ENCODE measurements at regions not wholly inside any gene's neighbourhood (a gene's known extent, or its start where the extent isn't known, plus 50 kb on each side); places are given as distances from the start of the nearest gene placed in this dataset.

DNA sequence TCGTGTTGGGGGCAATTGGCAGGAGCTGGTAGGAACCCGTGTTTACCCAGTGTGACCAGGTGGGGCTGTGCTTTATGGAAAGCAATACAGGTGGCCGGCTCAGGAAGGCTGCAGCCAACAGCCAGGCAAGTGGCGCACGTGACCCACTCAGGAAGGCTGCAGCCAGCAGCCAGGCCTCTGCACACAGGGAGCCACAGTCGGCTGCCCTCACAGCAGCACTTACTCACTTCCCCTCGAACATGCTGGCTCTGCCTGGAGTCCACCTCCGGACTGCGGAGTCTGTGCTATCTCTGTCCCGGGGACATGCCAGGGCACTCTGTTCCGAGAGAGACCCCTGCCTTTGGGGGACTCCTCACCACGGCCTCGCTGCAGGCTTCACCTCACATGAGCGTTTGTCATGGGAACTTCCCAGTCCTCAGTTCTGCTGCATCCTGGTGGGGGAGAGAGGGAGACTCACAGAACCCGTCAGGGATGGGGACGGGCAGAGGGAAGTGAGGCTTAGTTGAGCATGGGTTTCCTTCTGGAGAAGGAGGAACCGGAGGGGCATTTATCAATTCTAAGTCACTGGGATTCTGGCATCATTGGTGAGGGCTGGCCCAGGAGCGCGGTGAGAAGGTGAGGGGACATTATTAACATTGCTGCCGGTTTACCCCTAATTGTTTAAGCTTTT is 76.8 kb downstream of the TTLL2 start:
- no peak overlapping the region for H3K4me2 ChIP-seq (ENCODE audit: insufficient read depth, low read length)
- no TSS peak for BruUV-seq (replicated peaks)
- TF ChIP-seq USF2 (CRISPR knock-in tag; IDR thresholded peaks at IDR 0.05) (peak; percentile 20; the same call in 1 of the 2 replicates), ZNF354B (CRISPR knock-in tag; IDR thresholded peaks at IDR 0.05) (no peak)
- CTCF ChIA-PET (ENCODE audit: low intra/inter-chr PET ratio): no interaction called here
- H3K4me1 ChIP-seq (replicated peaks in 1 of 2; ENCODE audit: control insufficient read depth in 2 of 2, insufficient read depth in 2 of 2, low read length in 2 of 2): no peaks in the 10 kb centered on the region
- H3K36me3 ChIP-seq (ENCODE audit: control insufficient read depth, insufficient read depth, low read length): no peaks in the 10 kb centered on the region
- H3K27me3 ChIP-seq (ENCODE audit: control insufficient read depth in 2 of 2, insufficient read depth in 2 of 2, low read length in 2 of 2): peaks cover 54 to 96% of the 10 kb centered on the region in 2 experiments
- peaks cover 12% of the 10 kb centered on the region for H4K20me1 ChIP-seq (replicated peaks; ENCODE audit: control insufficient read depth, insufficient read depth, low read length)
- H2AFZ ChIP-seq (ENCODE audit: low read depth, low read length): no peak overlapping the region
- intact Hi-C loops (cut with micrococcal nuclease) (no loop called here), in situ Hi-C loops (cut with MboI) (no loop called here)
- FAIRE-seq (no peak), ATAC-seq (peak; percentile 24; the same call in 1 of the 3 replicates), DNase-seq (ENCODE audit: extremely low read depth in 1 of 4, low spot score in 3 of 4) (no peak)
- H3K9me1 ChIP-seq (ENCODE audit: control insufficient read depth, insufficient read depth, low read length): peaks cover 3% of the 10 kb centered on the region
- H3K27ac ChIP-seq (ENCODE audit: extremely low read depth, low read depth, low read length): no peak overlapping the region
- no peaks in the 10 kb centered on the region for H3K79me2 ChIP-seq (ENCODE audit: control insufficient read depth, insufficient read depth, low read length)
- POLR2A ChIA-PET: no interaction called here
- H3K9ac ChIP-seq (ENCODE audit: insufficient read depth in 1 of 2, low read depth in 2 of 2, low read length in 2 of 2): no peak overlapping the region
- H3K9me3 ChIP-seq (replicated peaks; ENCODE audit: control insufficient read depth, insufficient read depth, low read depth, low read length): no peaks in the 10 kb centered on the region
- WGBS (ENCODE audit: insufficient coverage, low coverage, missing lambda C conversion rate): 1% methylated on average over 20 of the region's 20 CpGs
- no peak overlapping the region for H3K4me3 ChIP-seq

GRCh38 chr6:167402195-167402686 is 77.4 kb downstream of the TTLL2 start:
- FAIRE-seq (no peak), ATAC-seq (no peak), DNase-seq (ENCODE audit: extremely low read depth in 1 of 4, low spot score in 3 of 4) (no peak)
- H3K27me3 ChIP-seq (ENCODE audit: control insufficient read depth in 2 of 2, insufficient read depth in 2 of 2, low read length in 2 of 2): peaks cover 54 to 93% of the 10 kb centered on the region in 2 experiments
- peaks cover 3% of the 10 kb centered on the region for H3K9me1 ChIP-seq (ENCODE audit: control insufficient read depth, insufficient read depth, low read length)
- H3K27ac ChIP-seq (ENCODE audit: extremely low read depth, low read depth, low read length): no peak overlapping the region
- H3K9ac ChIP-seq (ENCODE audit: insufficient read depth in 1 of 2, low read depth in 2 of 2, low read length in 2 of 2): no peak overlapping the region
- no peaks in the 10 kb centered on the region for H3K4me1 ChIP-seq (replicated peaks in 1 of 2; ENCODE audit: control insufficient read depth in 2 of 2, insufficient read depth in 2 of 2, low read length in 2 of 2)
- CTCF ChIA-PET (ENCODE audit: low intra/inter-chr PET ratio): no interaction called here
- in situ Hi-C loops (cut with MboI): no loop called here
- H3K9me3 ChIP-seq (replicated peaks; ENCODE audit: control insufficient read depth, insufficient read depth, low read depth, low read length): no peaks in the 10 kb centered on the region
- H3K4me3 ChIP-seq: no peak overlapping the region
- BruUV-seq (replicated peaks): no TSS peak
- H2AFZ ChIP-seq (ENCODE audit: low read depth, low read length): no peak overlapping the region
- intact Hi-C loops (cut with micrococcal nuclease): no loop called here
- H4K20me1 ChIP-seq (replicated peaks; ENCODE audit: control insufficient read depth, insufficient read depth, low read length): peaks cover 12% of the 10 kb centered on the region
- no peaks in the 10 kb centered on the region for H3K36me3 ChIP-seq (ENCODE audit: control insufficient read depth, insufficient read depth, low read length)
- 4% methylated on average over 15 of the region's 16 CpGs for WGBS (ENCODE audit: insufficient coverage, low coverage, missing lambda C conversion rate)
- H3K79me2 ChIP-seq (ENCODE audit: control insufficient read depth, insufficient read depth, low read length): no peaks in the 10 kb centered on the region
- POLR2A ChIA-PET: no interaction called here
- H3K4me2 ChIP-seq (ENCODE audit: insufficient read depth, low read length): no peak overlapping the region
- TF ChIP-seq, protein P1, sequence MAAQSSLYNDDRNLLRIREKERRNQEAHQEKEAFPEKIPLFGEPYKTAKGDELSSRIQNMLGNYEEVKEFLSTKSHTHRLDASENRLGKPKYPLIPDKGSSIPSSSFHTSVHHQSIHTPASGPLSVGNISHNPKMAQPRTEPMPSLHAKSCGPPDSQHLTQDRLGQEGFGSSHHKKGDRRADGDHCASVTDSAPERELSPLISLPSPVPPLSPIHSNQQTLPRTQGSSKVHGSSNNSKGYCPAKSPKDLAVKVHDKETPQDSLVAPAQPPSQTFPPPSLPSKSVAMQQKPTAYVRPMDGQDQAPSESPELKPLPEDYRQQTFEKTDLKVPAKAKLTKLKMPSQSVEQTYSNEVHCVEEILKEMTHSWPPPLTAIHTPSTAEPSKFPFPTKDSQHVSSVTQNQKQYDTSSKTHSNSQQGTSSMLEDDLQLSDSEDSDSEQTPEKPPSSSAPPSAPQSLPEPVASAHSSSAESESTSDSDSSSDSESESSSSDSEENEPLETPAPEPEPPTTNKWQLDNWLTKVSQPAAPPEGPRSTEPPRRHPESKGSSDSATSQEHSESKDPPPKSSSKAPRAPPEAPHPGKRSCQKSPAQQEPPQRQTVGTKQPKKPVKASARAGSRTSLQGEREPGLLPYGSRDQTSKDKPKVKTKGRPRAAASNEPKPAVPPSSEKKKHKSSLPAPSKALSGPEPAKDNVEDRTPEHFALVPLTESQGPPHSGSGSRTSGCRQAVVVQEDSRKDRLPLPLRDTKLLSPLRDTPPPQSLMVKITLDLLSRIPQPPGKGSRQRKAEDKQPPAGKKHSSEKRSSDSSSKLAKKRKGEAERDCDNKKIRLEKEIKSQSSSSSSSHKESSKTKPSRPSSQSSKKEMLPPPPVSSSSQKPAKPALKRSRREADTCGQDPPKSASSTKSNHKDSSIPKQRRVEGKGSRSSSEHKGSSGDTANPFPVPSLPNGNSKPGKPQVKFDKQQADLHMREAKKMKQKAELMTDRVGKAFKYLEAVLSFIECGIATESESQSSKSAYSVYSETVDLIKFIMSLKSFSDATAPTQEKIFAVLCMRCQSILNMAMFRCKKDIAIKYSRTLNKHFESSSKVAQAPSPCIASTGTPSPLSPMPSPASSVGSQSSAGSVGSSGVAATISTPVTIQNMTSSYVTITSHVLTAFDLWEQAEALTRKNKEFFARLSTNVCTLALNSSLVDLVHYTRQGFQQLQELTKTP (IDR thresholded peaks at IDR 0.05; ENCODE audit: low read depth in 1 of 2, partially characterized antibody in 2 of 2): no peak
- TF ChIP-seq SAP30 (IDR thresholded peaks at IDR 0.05; ENCODE audit: borderline replicate concordance, insufficient read depth, low read depth, low read length, poor library complexity, severe bottlenecking) (no peak), FOXO4 (CRISPR knock-in tag; IDR thresholded peaks at IDR 0.05) (no peak), ZBTB8A (IDR thresholded peaks at IDR 0.05; ENCODE audit: partially characterized antibody) (no peak)
